Caco-2 (cell line): ENCODE measurements at regions not wholly inside any gene's neighbourhood (a gene's known extent, or its start where the extent isn't known, plus 50 kb on each side); places are given as distances from the start of the nearest gene placed in this dataset.

ENCODE experiments used
- BruUV-seq: library from RNA; stranded (reverse); fragments of 400-500 nt; replicated peaks from 2 replicates; lab custom pipeline; 2021; lab: Mats Ljungman, UMichigan
- CTCF ChIA-PET: fragments of 300-600 bp; sonication (Branson Sonifier 250); formaldehyde crosslinking; loops from one replicate; lab custom pipeline; 2022; ENCODE audit warnings: antibody characterized with exemption; lab: Charles Lee
- POLR2A ChIA-PET: fragments of 300-600 bp; sonication (Branson Sonifier 250); formaldehyde crosslinking; loops from one replicate; lab custom pipeline; 2022; ENCODE audit warnings: antibody characterized with exemption; lab: Charles Lee
- DNase-seq, 2 experiments: peaks; one replicate each; pipeline versions ENCODE4 v3.0.0 to v3.0.0-alpha.2; 2020 to 2022
- H3K27me3 ChIP-seq: replicated peaks from 2 replicates; pipeline ENCODE4 v1.6.0; 2011; ENCODE audit warnings: low read length; ENCODE audit not compliant: control insufficient read depth, insufficient read depth
- H3K36me3 ChIP-seq: 2 replicates; pipeline ENCODE4 v1.5.1; 2011; ENCODE audit warnings: low read length; ENCODE audit not compliant: control insufficient read depth, insufficient read depth
- H3K4me1 ChIP-seq: fragments of 250-450 bp; sonication (Bioruptor Pico); 2 replicates; pipeline ENCODE4 v1.5.1; 2020; ENCODE audit warnings: mild to moderate bottlenecking
- H3K4me3 ChIP-seq: 2 replicates; pipeline ENCODE4 v1.5.1; 2011; ENCODE audit warnings: low read depth, mild to moderate bottlenecking, control low read depth, low read length
- H3K9me3 ChIP-seq: fragments of 250-450 bp; sonication (Bioruptor Pico); 2 replicates; pipeline ENCODE4 v1.5.1; 2020; ENCODE audit warnings: mild to moderate bottlenecking, moderate library complexity
- H3K27ac Mint-ChIP-seq: one replicate; pipeline ENCODE4 v1.8.0; 2022; ENCODE audit warnings: mixed read lengths; ENCODE audit not compliant: unreplicated experiment
- H3K27me3 Mint-ChIP-seq: one replicate; pipeline ENCODE4 v1.8.0; 2022; ENCODE audit warnings: mixed read lengths; ENCODE audit not compliant: insufficient read depth, unreplicated experiment
- H3K36me3 Mint-ChIP-seq: one replicate; pipeline ENCODE4 v1.8.0; 2022; ENCODE audit warnings: mild to moderate bottlenecking, mixed read lengths; ENCODE audit not compliant: insufficient read depth, unreplicated experiment
- H3K4me1 Mint-ChIP-seq: one replicate; pipeline ENCODE4 v1.8.0; 2022; ENCODE audit warnings: low read depth, mixed read lengths; ENCODE audit not compliant: unreplicated experiment
- H3K4me3 Mint-ChIP-seq: one replicate; pipeline ENCODE4 v1.8.0; 2022; ENCODE audit warnings: mild to moderate bottlenecking, moderate library complexity, mixed read lengths; ENCODE audit not compliant: unreplicated experiment
- H3K9me3 Mint-ChIP-seq: one replicate; pipeline ENCODE4 v1.8.0; 2022; ENCODE audit warnings: mixed read lengths; ENCODE audit not compliant: unreplicated experiment
- intact Hi-C: fragments of 100-400 bp; cut with micrococcal nuclease; formaldehyde crosslinking; loops from one replicate; pipeline ENCODE4 v1.10.0; 2022; ENCODE audit not compliant: unreplicated experiment
- TF ChIP-seq, protein P1 (sequence below), 2 experiments: fragments of 200-600 bp in 1 of 2; IDR thresholded peaks; 1 replicate in 1 of 2; 2 replicates in 1 of 2; pipeline versions ENCODE4 v1.5.1 to v1.8.0; 2011 to 2022; ENCODE audit warnings: antibody characterized with exemption in 1 of 2, control low read depth in 1 of 2, inconsistent platforms in 1 of 2, low read depth in 1 of 2, low read length in 1 of 2, mild to moderate bottlenecking in 1 of 2, moderate library complexity in 1 of 2; ENCODE audit not compliant: insufficient read depth in 1 of 2, severe bottlenecking in 1 of 2, unreplicated experiment in 1 of 2

DNA sequence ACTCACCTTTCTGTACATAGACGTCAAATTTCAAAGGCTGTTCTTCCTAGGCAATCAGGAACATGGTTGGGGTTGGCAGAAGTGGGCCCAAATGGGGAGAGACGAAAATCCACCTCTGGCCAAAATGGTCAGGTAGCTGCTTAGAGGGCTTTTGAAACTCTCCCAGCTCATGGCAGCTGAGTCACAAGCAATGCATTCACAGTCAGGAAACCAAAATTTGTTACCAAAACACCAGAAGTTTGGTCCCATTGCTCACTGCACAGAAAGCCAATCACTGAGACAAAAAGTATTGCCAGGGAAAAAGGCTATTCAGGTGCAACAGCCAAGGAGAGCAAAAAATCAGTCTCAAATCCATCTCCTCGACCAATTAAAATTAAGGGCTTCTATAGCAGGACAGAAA is 539.6 kb upstream of the CCDC54 start:
- DNase-seq = no peak
- Histone ChIP-seq H3K4me1 (no peaks in the 10 kb centered on the region), H3K9me3 (no peaks in the 10 kb centered on the region), H3K4me3 (no peak overlapping the region), H3K27me3 (no peaks in the 10 kb centered on the region), H3K36me3 (no peaks in the 10 kb centered on the region)
- CTCF ChIA-PET = no interaction called here
- no peak overlapping the region for H3K27ac Mint-ChIP-seq
- no peaks in the 10 kb centered on the region for H3K36me3 Mint-ChIP-seq
- intact Hi-C loops = no loop called here
- POLR2A ChIA-PET = no interaction called here
- no peak overlapping the region for H3K4me3 Mint-ChIP-seq
- H3K4me1 Mint-ChIP-seq = no peaks in the 10 kb centered on the region
- no peaks in the 10 kb centered on the region for H3K9me3 Mint-ChIP-seq
- H3K27me3 Mint-ChIP-seq = no peaks in the 10 kb centered on the region
- TF ChIP-seq, protein P1, sequence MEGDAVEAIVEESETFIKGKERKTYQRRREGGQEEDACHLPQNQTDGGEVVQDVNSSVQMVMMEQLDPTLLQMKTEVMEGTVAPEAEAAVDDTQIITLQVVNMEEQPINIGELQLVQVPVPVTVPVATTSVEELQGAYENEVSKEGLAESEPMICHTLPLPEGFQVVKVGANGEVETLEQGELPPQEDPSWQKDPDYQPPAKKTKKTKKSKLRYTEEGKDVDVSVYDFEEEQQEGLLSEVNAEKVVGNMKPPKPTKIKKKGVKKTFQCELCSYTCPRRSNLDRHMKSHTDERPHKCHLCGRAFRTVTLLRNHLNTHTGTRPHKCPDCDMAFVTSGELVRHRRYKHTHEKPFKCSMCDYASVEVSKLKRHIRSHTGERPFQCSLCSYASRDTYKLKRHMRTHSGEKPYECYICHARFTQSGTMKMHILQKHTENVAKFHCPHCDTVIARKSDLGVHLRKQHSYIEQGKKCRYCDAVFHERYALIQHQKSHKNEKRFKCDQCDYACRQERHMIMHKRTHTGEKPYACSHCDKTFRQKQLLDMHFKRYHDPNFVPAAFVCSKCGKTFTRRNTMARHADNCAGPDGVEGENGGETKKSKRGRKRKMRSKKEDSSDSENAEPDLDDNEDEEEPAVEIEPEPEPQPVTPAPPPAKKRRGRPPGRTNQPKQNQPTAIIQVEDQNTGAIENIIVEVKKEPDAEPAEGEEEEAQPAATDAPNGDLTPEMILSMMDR (IDR thresholded peaks at IDR 0.05; ENCODE audit: insufficient read depth in 1 of 2, low read depth in 1 of 2, low read length in 1 of 2, severe bottlenecking in 1 of 2, unreplicated experiment in 1 of 2) = no peak
- BruUV-seq = no TSS peak

DNA sequence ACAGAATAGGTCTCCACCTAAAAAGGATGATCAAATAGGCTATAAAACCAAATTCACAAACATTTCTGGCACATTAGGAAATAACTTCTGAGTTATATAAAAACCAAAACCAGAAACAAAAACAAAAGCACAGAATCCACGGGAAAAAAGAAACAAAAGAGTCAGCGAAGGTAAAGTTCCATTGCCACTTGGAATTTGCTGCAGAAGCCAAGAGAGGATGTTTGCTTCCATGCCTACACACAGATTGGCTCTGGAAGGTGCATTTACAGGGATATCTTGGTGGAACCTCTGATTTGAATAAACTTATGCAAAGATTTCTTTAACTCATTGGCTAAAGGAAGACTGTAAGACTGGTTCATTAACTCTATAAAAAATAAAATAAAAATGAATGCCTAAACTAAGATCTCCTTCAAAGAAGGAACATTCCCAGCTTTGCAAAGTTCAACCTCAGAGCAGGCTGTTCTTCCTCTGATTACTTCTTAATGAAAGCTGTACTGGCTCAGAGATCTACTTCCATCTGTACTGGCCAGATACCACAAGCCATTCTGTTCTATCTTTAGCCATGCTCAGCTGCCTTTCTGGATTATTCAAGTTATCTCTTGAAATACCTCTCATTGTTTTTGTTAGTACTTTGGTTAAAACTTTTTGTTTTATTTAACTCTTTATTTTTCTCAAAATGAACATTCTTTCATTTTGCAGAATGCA is 537.5 kb upstream of the CCDC54 start:
- TF ChIP-seq, protein P1 (IDR thresholded peaks at IDR 0.05; ENCODE audit: insufficient read depth in 1 of 2, low read depth in 1 of 2, low read length in 1 of 2, severe bottlenecking in 1 of 2, unreplicated experiment in 1 of 2) = no peak
- DNase-seq = no peak
- no peak overlapping the region for H3K4me3 ChIP-seq
- Mint-ChIP-seq H3K36me3 (no peaks in the 10 kb centered on the region), H3K27me3 (no peaks in the 10 kb centered on the region), H3K4me3 (no peak overlapping the region), H3K4me1 (no peaks in the 10 kb centered on the region), H3K9me3 (no peaks in the 10 kb centered on the region), H3K27ac (no peak overlapping the region)
- no TSS peak for BruUV-seq
- intact Hi-C loops = no loop called here
- H3K4me1 ChIP-seq = no peaks in the 10 kb centered on the region
- ChIA-PET CTCF (no interaction called here), POLR2A (no interaction called here)
- no peaks in the 10 kb centered on the region for H3K27me3 ChIP-seq
- H3K36me3 ChIP-seq = no peaks in the 10 kb centered on the region
- no peaks in the 10 kb centered on the region for H3K9me3 ChIP-seq

DNA sequence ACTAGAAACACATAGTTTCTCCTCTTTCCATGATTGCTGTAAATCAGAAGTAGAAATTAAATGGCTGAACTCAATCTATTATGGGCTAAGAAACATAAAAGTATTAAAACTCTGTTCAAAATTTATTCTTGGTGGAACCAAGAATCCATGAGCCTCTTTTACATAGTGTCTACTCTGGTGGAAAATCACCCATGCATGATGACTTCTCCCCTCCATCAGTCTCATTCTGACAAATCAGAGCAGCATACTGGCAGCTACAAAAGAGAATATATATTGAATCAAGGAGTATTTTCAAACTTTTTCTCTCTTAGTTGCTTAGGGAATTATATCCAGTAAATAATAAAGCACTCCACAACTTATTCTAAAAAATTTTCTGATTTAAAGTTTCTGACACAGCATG is 536.9 kb upstream of the CCDC54 start:
- TF ChIP-seq, protein P1 (IDR thresholded peaks at IDR 0.05; ENCODE audit: insufficient read depth in 1 of 2, low read depth in 1 of 2, low read length in 1 of 2, severe bottlenecking in 1 of 2, unreplicated experiment in 1 of 2) = no peak
- Mint-ChIP-seq H3K27me3 (no peaks in the 10 kb centered on the region), H3K36me3 (no peaks in the 10 kb centered on the region), H3K9me3 (no peaks in the 10 kb centered on the region), H3K27ac (no peak overlapping the region), H3K4me1 (no peaks in the 10 kb centered on the region), H3K4me3 (no peak overlapping the region)
- H3K36me3 ChIP-seq = no peaks in the 10 kb centered on the region
- H3K4me3 ChIP-seq = no peak overlapping the region
- intact Hi-C loops = no loop called here
- DNase-seq = no peak
- POLR2A ChIA-PET = no interaction called here
- H3K4me1 ChIP-seq = no peaks in the 10 kb centered on the region
- H3K27me3 ChIP-seq = no peaks in the 10 kb centered on the region
- no peaks in the 10 kb centered on the region for H3K9me3 ChIP-seq
- no TSS peak for BruUV-seq
- CTCF ChIA-PET = no interaction called here
